PFSK-1 (cell line): ENCODE measurements at regions not wholly inside any gene's neighbourhood (a gene's known extent, or its start where the extent isn't known, plus 50 kb on each side); places are given as distances from the start of the nearest gene placed in this dataset.

ENCODE experiments used
- FOXP2 ChIP-seq: optimal IDR thresholded peaks from 2 replicates; pipeline ENCODE3; 2011; ENCODE audit warnings: borderline replicate concordance, control low read depth, inconsistent platforms; ENCODE audit not compliant: insufficient read depth; ENCODE audit errors: extremely low read length, extremely low read depth
- POLR2AphosphoS5 ChIP-seq: IDR thresholded peaks from 2 replicates; pipeline ENCODE4 v1.6.1; 2012; ENCODE audit warnings: low read depth, mild to moderate bottlenecking, control low read depth, low read length, moderate library complexity
- REST ChIP-seq, 2 experiments: IDR thresholded peaks; 2 replicates each; pipeline versions ENCODE4 v1.6.1 to v1.8.0; 2011 to 2012; ENCODE audit warnings: low read depth in 2 of 2, low read length in 2 of 2, control low read depth in 1 of 2, inconsistent platforms in 1 of 2, mild to moderate bottlenecking in 1 of 2, moderate library complexity in 1 of 2; ENCODE audit not compliant: insufficient read depth in 1 of 2
- SIN3A ChIP-seq: IDR thresholded peaks from 2 replicates; pipeline ENCODE4 v1.6.1; 2012; ENCODE audit warnings: mild to moderate bottlenecking, low read length, moderate library complexity, borderline replicate concordance; ENCODE audit not compliant: insufficient read depth
- TAF1 ChIP-seq: IDR thresholded peaks from 2 replicates; pipeline ENCODE4 v1.6.1; 2012; ENCODE audit warnings: low read length, control low read depth, borderline replicate concordance; ENCODE audit not compliant: insufficient read depth

GRCh38 chr16:73877150-73877549, 419.5 kb upstream of the PSMD7 start:
- no peak for TF ChIP-seq REST (IDR thresholded peaks at IDR 0.05; ENCODE audit: insufficient read depth in 1 of 2, low read depth in 2 of 2, low read length in 2 of 2)
- no peak for TF ChIP-seq SIN3A
- no peak for TF ChIP-seq FOXP2
- no peak for TF ChIP-seq POLR2AphosphoS5
- TF ChIP-seq TAF1 = no peak

GRCh38 chr16:73875996-73876690, 420.5 kb upstream of the PSMD7 start:
- no peak for TF ChIP-seq REST (IDR thresholded peaks at IDR 0.05; ENCODE audit: insufficient read depth in 1 of 2, low read depth in 2 of 2, low read length in 2 of 2)
- TF ChIP-seq TAF1 = no peak
- TF ChIP-seq SIN3A = no peak
- TF ChIP-seq POLR2AphosphoS5 = no peak
- TF ChIP-seq FOXP2 = no peak

- TF ChIP-seq SIN3A = no peak
- no peak for TF ChIP-seq TAF1
- no peak for TF ChIP-seq FOXP2
- TF ChIP-seq REST (IDR thresholded peaks at IDR 0.05; ENCODE audit: insufficient read depth in 1 of 2, low read depth in 2 of 2, low read length in 2 of 2) = no peak
- TF ChIP-seq POLR2AphosphoS5 = no peak
Observed at GRCh38 chr16:73874324-73874723, 422.3 kb upstream of the PSMD7 start.

GRCh38 chr16:73873643-73874042, 423.0 kb upstream of the PSMD7 start:
- TF ChIP-seq REST (IDR thresholded peaks at IDR 0.05; ENCODE audit: insufficient read depth in 1 of 2, low read depth in 2 of 2, low read length in 2 of 2) = no peak

GRCh38 chr16:73872856-73873255, 423.8 kb upstream of the PSMD7 start:
- no peak for TF ChIP-seq REST (IDR thresholded peaks at IDR 0.05; ENCODE audit: insufficient read depth in 1 of 2, low read depth in 2 of 2, low read length in 2 of 2)
- no peak for TF ChIP-seq FOXP2
- TF ChIP-seq SIN3A = no peak
- no peak for TF ChIP-seq TAF1
- TF ChIP-seq POLR2AphosphoS5 = no peak
